ENCODE measurements at regions not wholly inside any gene's neighbourhood (a gene's known extent, or its start where the extent isn't known, plus 50 kb on each side); places are given as distances from the start of the nearest gene placed in this dataset.

DNA sequence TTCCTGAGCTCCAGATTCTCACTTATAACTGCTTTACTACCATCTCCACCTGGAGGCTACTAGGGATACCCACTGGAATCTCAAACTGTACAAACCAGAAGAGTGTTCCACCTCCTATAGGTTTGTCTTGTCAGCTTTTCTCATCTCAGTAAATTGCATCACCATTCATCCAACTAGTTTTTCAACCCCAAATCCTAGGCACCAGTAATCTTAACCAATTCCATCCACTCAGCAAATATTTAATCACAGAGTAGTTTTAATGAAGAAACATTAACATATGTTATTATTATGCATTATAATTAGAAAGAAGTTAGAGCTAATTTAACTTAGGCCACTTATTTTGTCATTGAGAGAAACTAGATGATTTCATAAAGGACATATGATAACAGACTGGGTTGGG lies 635.0 kb downstream of the DCDC2C start:
- Histone ChIP-seq H3K4me1 (ENCODE audit: insufficient read depth, poor library complexity, severe bottlenecking) (no peaks in the 10 kb centered on the region), H3K27ac (ENCODE audit: poor library complexity, severe bottlenecking) (no peak overlapping the region), H3K36me3 (ENCODE audit: low read depth) (no peaks in the 10 kb centered on the region), H3K9me3 (ENCODE audit: severe bottlenecking) (peaks cover 2% of the 10 kb centered on the region), H3K4me3 (ENCODE audit: severe bottlenecking) (no peak overlapping the region), H3K27me3 (ENCODE audit: insufficient read depth, poor library complexity, severe bottlenecking) (no peaks in the 10 kb centered on the region)
- DNase-seq (ENCODE audit: low spot score): no peak
- no peak for ATAC-seq (ENCODE audit: low read depth)
- TF ChIP-seq CTCF (IDR thresholded peaks at IDR 0.05; ENCODE audit: poor library complexity, severe bottlenecking): no peak

GRCh38 chr2:4340536-4340935 lies 637.2 kb downstream of the DCDC2C start:
- H3K27me3 ChIP-seq (ENCODE audit: insufficient read depth, poor library complexity, severe bottlenecking): no peaks in the 10 kb centered on the region
- H3K9me3 ChIP-seq (ENCODE audit: severe bottlenecking): peaks cover 2% of the 10 kb centered on the region
- H3K4me3 ChIP-seq (ENCODE audit: severe bottlenecking): no peak overlapping the region
- DNase-seq (ENCODE audit: low spot score) (no peak), ATAC-seq (ENCODE audit: low read depth) (peak; percentile 67)
- H3K27ac ChIP-seq (ENCODE audit: poor library complexity, severe bottlenecking): no peak overlapping the region
- no peaks in the 10 kb centered on the region for H3K36me3 ChIP-seq (ENCODE audit: low read depth)
- no peaks in the 10 kb centered on the region for H3K4me1 ChIP-seq (ENCODE audit: insufficient read depth, poor library complexity, severe bottlenecking)
- TF ChIP-seq CTCF (IDR thresholded peaks at IDR 0.05; ENCODE audit: poor library complexity, severe bottlenecking): no peak

DNA sequence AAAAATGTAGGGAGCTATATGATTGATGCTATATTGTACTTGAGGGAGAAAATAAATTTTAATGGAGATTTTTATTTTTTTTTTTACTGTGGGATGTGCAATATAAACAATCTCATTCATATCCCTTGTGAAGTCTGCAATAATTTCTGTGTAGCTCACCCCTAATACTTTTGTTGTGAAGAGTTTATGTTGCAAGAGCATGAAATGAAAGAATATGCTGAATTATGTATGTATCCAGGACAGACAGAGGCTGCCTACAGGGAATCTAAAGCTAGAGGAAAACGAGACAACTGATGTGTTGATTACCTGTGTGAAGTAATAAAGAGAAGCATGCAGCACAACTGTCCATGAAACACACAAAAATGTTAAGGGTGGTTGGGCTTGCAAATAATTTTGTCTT lies 643.3 kb downstream of the DCDC2C start:
- H3K27me3 ChIP-seq (ENCODE audit: insufficient read depth, poor library complexity, severe bottlenecking): no peaks in the 10 kb centered on the region
- no peak overlapping the region for H3K4me3 ChIP-seq (ENCODE audit: severe bottlenecking)
- DNase-seq (ENCODE audit: low spot score) (no peak), ATAC-seq (ENCODE audit: low read depth) (no peak)
- H3K36me3 ChIP-seq (ENCODE audit: low read depth): no peaks in the 10 kb centered on the region
- no peak for TF ChIP-seq CTCF (IDR thresholded peaks at IDR 0.05; ENCODE audit: poor library complexity, severe bottlenecking)
- no peaks in the 10 kb centered on the region for H3K4me1 ChIP-seq (ENCODE audit: insufficient read depth, poor library complexity, severe bottlenecking)
- peaks cover 2% of the 10 kb centered on the region for H3K9me3 ChIP-seq (ENCODE audit: severe bottlenecking)
- H3K27ac ChIP-seq (ENCODE audit: poor library complexity, severe bottlenecking): no peak overlapping the region

DNA sequence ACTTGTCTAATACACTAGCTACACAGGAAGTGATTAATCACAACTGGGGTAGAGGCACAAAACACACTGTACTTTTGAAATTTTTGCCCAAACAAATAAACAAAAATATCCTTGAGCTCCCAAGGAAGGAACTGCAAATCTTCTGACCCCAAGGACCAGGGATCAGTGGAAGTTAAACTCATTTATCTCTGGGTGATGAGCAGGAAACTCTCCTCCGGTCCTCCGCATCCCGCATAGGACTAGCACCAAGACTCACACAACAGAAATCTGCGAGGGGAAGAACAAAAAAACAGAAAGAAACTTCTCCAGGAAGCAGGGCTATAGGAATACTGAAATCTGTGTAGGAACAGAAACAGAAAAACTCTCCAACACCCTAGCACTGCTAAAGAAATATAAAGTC lies 650.3 kb downstream of the DCDC2C start:
- Histone ChIP-seq H3K36me3 (ENCODE audit: low read depth) (no peaks in the 10 kb centered on the region), H3K9me3 (ENCODE audit: severe bottlenecking) (peaks cover 3% of the 10 kb centered on the region), H3K27ac (ENCODE audit: poor library complexity, severe bottlenecking) (no peak overlapping the region), H3K27me3 (ENCODE audit: insufficient read depth, poor library complexity, severe bottlenecking) (no peaks in the 10 kb centered on the region), H3K4me1 (ENCODE audit: insufficient read depth, poor library complexity, severe bottlenecking) (no peaks in the 10 kb centered on the region), H3K4me3 (ENCODE audit: severe bottlenecking) (no peak overlapping the region)
- ATAC-seq (ENCODE audit: low read depth): no peak
- no peak for DNase-seq (ENCODE audit: low spot score)
- no peak for TF ChIP-seq CTCF (IDR thresholded peaks at IDR 0.05; ENCODE audit: poor library complexity, severe bottlenecking)

GRCh38 chr2:4354164-4354563 lies 650.8 kb downstream of the DCDC2C start:
- ATAC-seq (ENCODE audit: low read depth): no peak

More at GRCh38 chr2:4354164-4354563, 650.8 kb downstream of the DCDC2C start:
- DNase-seq (ENCODE audit: low spot score): no peak
- Histone ChIP-seq H3K36me3 (ENCODE audit: low read depth) (no peaks in the 10 kb centered on the region), H3K27ac (ENCODE audit: poor library complexity, severe bottlenecking) (no peak overlapping the region), H3K4me3 (ENCODE audit: severe bottlenecking) (no peak overlapping the region), H3K9me3 (ENCODE audit: severe bottlenecking) (peaks cover 3% of the 10 kb centered on the region), H3K4me1 (ENCODE audit: insufficient read depth, poor library complexity, severe bottlenecking) (no peaks in the 10 kb centered on the region), H3K27me3 (ENCODE audit: insufficient read depth, poor library complexity, severe bottlenecking) (no peaks in the 10 kb centered on the region)
- TF ChIP-seq CTCF (IDR thresholded peaks at IDR 0.05; ENCODE audit: poor library complexity, severe bottlenecking): no peak
